ENCODE measurements at regions not wholly inside any gene's neighbourhood (a gene's known extent, or its start where the extent isn't known, plus 50 kb on each side); places are given as distances from the start of the nearest gene placed in this dataset.

DNA sequence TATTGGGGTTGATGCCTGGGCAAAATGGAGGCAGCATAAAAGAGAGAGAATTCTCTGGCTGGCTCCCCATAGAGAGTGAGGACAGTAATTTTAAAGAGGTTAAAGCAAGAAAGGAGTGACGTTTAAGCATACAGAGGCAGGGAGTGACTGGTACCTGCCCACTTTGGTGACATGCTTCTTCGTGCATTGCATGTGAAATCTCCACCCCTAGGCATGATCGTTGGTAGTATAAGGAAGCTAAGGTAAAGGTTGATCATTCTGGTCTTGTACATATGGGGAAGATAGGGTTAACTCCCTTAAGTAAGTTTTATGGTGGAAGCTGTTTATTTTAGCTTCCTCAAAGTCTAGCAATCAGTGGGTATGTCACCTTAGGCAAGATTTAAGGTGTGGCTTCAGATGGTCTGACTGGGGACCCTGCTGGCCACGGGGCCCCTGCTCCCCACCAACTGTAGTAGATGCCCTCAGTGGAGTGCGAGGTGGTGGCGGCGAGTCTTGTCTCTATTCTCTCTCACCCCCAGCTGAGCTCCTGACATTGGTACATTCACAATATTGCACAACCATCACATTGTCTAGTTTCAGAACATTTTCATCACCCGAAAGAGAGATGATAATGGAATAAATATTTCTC lies 797.5 kb upstream of the SPRY2 start:
- no peaks in the 10 kb centered on the region for H3K9me3 ChIP-seq (ENCODE audit: control extremely low read depth in 1 of 5, control insufficient read depth in 4 of 5, insufficient read depth in 2 of 5, low read depth in 1 of 5, low read length in 4 of 5)
- no peak for DNase-seq
- H3K4me1 ChIP-seq (ENCODE audit: control extremely low read depth in 1 of 4, control insufficient read depth in 4 of 4, insufficient read depth in 4 of 4, low read length in 3 of 4): no peaks in the 10 kb centered on the region
- no peaks in the 10 kb centered on the region for H3K36me3 ChIP-seq (ENCODE audit: control insufficient read depth in 4 of 4, insufficient read depth in 4 of 4, low read length in 3 of 4)
- CTCF ChIA-PET: interaction anchor here (0.7 to 1.5 kb wide), 2 partner anchors 9 to 10 kb away, joined by 3 to 4 read pairs; no protein-coding TSS in a partner anchor
- no peaks in the 10 kb centered on the region for H3K27me3 ChIP-seq (replicated peaks in 2 of 5; ENCODE audit: control insufficient read depth in 4 of 5, insufficient read depth in 5 of 5, low read length in 4 of 5)
- H3K4me3 ChIP-seq (ENCODE audit: control insufficient read depth in 1 of 7, extremely low read depth in 1 of 7, insufficient read depth in 4 of 7, low read depth in 2 of 7, low read length in 6 of 7): no peak overlapping the region
- 75% methylated on average over 3 of the region's 8 CpGs for WGBS (ENCODE audit: insufficient coverage)
- H3K27ac ChIP-seq (ENCODE audit: insufficient read depth in 1 of 2, low read depth in 1 of 2, low read length in 2 of 2, poor library complexity in 1 of 2, severe bottlenecking in 2 of 2): no peak overlapping the region
- POLR2A ChIA-PET: no interaction called here

DNA sequence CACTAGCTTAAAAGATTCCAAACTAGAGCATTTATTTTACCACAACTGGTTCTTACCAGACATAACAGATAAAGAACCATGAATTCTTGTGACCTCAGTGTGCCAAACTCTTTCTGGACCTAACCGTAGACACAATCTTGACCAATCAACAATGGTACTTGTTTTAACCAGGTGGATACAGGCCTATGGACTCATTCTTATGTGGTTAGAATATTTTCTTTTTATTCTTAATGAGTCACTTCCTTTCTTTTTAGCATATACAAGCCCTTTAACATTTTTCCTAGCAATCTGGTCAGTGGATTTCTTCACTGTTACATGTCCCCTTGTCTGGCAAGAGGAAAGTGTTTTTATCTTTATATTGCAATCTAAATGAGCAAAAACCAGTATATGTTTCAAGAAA lies 792.1 kb upstream of the SPRY2 start:
- POLR2A ChIA-PET: no interaction called here
- no peak for DNase-seq

DNA sequence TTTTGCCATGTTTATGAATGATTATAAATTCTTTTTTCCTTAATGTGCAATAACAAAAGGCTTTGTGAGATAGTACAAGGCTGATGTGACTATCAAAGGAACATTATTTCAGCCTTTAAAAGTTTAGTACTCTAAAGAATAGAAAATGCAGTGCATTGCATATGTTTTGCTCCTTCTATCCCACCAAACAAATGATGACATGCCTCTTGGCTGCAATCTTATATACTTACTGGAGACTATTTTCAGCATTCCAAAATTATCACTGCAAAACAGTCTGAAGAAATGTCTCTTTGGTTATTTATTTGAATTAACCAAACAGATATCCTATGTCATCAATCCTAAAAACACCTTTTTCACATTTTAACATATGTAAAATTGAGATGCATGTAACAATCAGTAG lies 776.5 kb upstream of the SPRY2 start:
- DNase-seq: no peak
- no peak overlapping the region for H3K27ac ChIP-seq (ENCODE audit: insufficient read depth in 1 of 2, low read depth in 1 of 2, low read length in 2 of 2, poor library complexity in 1 of 2, severe bottlenecking in 2 of 2)
- POLR2A ChIA-PET: no interaction called here

More for the DNA sequence above, 792.1 kb upstream of the SPRY2 start:
- no peak overlapping the region for H3K27ac ChIP-seq (ENCODE audit: insufficient read depth in 1 of 2, low read depth in 1 of 2, low read length in 2 of 2, poor library complexity in 1 of 2, severe bottlenecking in 2 of 2)
- H3K9me3 ChIP-seq (ENCODE audit: control extremely low read depth in 1 of 5, control insufficient read depth in 4 of 5, insufficient read depth in 2 of 5, low read depth in 1 of 5, low read length in 4 of 5): no peaks in the 10 kb centered on the region
- no CpG with 5 or more reads among the region's 1 CpG for WGBS (ENCODE audit: insufficient coverage)
- CTCF ChIA-PET: no interaction called here
- no peaks in the 10 kb centered on the region for H3K36me3 ChIP-seq (ENCODE audit: control insufficient read depth in 4 of 4, insufficient read depth in 4 of 4, low read length in 3 of 4)
- no peaks in the 10 kb centered on the region for H3K27me3 ChIP-seq (replicated peaks in 2 of 5; ENCODE audit: control insufficient read depth in 4 of 5, insufficient read depth in 5 of 5, low read length in 4 of 5)
- no peak overlapping the region for H3K4me3 ChIP-seq (ENCODE audit: control insufficient read depth in 1 of 7, extremely low read depth in 1 of 7, insufficient read depth in 4 of 7, low read depth in 2 of 7, low read length in 6 of 7)
- H3K4me1 ChIP-seq (ENCODE audit: control extremely low read depth in 1 of 4, control insufficient read depth in 4 of 4, insufficient read depth in 4 of 4, low read length in 3 of 4): no peaks in the 10 kb centered on the region

DNA sequence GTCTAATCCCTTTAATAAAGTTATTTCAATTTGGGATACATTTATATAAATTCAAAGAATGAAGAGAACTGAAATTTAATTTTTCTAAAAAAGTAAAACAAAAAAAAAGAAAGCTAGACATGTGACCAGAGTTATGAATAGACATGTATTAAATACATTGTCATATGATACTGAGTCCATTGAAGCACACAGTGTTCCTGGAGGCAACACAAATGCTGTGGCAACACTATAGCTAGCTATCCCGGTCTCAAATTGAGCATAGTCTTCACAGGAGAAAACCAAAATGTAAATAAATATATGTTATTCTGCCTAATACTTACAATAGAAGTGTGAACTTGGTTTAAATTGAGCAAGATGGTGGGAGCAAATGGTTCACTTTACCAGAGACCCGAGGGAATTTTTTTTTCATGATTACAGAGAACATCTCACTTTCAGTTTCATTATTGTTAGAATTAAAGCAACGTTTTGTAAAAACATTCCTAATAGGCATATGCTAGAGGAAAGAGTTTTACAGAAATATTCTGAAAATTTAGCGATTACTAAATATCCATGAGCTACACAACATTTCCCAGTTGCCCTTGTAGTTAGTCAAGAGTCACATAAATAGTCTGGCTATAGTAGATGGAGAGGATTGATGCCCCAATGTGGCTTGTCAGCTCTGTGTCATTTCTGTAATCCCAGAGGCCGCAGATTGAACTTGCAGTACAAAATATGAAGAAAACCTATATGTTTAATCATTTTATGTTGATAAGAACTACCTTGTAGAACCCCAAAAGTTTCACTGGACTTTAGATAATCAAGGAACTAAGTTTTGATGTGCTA lies 775.7 kb upstream of the SPRY2 start:
- H3K27me3 ChIP-seq (replicated peaks in 2 of 5; ENCODE audit: control insufficient read depth in 4 of 5, insufficient read depth in 5 of 5, low read length in 4 of 5): no peaks in the 10 kb centered on the region
- no peaks in the 10 kb centered on the region for H3K36me3 ChIP-seq (ENCODE audit: control insufficient read depth in 4 of 4, insufficient read depth in 4 of 4, low read length in 3 of 4)
- POLR2A ChIA-PET: no interaction called here
- H3K4me1 ChIP-seq (ENCODE audit: control extremely low read depth in 1 of 4, control insufficient read depth in 4 of 4, insufficient read depth in 4 of 4, low read length in 3 of 4): no peaks in the 10 kb centered on the region
- WGBS (ENCODE audit: insufficient coverage): no CpG with 5 or more reads among the region's 5 CpGs
- no peaks in the 10 kb centered on the region for H3K9me3 ChIP-seq (ENCODE audit: control extremely low read depth in 1 of 5, control insufficient read depth in 4 of 5, insufficient read depth in 2 of 5, low read depth in 1 of 5, low read length in 4 of 5)
- no peak overlapping the region for H3K27ac ChIP-seq (ENCODE audit: insufficient read depth in 1 of 2, low read depth in 1 of 2, low read length in 2 of 2, poor library complexity in 1 of 2, severe bottlenecking in 2 of 2)
- CTCF ChIA-PET: no interaction called here
- DNase-seq: no peak
- H3K4me3 ChIP-seq (ENCODE audit: control insufficient read depth in 1 of 7, extremely low read depth in 1 of 7, insufficient read depth in 4 of 7, low read depth in 2 of 7, low read length in 6 of 7): peak overlapping the region in 1 of 7 experiments; percentile 29

More for the DNA sequence above, 776.5 kb upstream of the SPRY2 start:
- Histone ChIP-seq H3K4me1 (ENCODE audit: control extremely low read depth in 1 of 4, control insufficient read depth in 4 of 4, insufficient read depth in 4 of 4, low read length in 3 of 4) (no peaks in the 10 kb centered on the region), H3K36me3 (ENCODE audit: control insufficient read depth in 4 of 4, insufficient read depth in 4 of 4, low read length in 3 of 4) (no peaks in the 10 kb centered on the region), H3K27me3 (replicated peaks in 2 of 5; ENCODE audit: control insufficient read depth in 4 of 5, insufficient read depth in 5 of 5, low read length in 4 of 5) (no peaks in the 10 kb centered on the region), H3K9me3 (ENCODE audit: control extremely low read depth in 1 of 5, control insufficient read depth in 4 of 5, insufficient read depth in 2 of 5, low read depth in 1 of 5, low read length in 4 of 5) (no peaks in the 10 kb centered on the region), H3K4me3 (ENCODE audit: control insufficient read depth in 1 of 7, extremely low read depth in 1 of 7, insufficient read depth in 4 of 7, low read depth in 2 of 7, low read length in 6 of 7) (no peak overlapping the region)
- CTCF ChIA-PET: no interaction called here

DNA sequence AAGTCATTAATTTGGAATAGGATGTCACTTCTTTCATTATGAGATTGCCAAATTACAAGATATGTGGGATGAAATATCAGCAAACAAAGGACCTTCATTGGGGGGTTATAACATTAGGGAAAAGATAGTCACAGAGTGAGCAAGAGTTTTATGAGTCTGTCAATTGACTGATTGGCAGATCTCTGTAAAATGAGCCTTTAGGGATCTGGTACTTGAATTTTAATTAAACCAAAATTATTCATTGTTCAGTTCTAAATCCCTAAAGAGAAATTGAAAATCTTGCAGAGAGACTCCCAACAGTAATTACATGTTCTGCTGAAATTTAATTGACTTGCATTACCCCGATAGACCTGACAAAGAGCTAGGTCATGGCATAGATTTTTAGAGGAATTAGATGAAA lies 768.1 kb upstream of the SPRY2 start:
- H3K27ac ChIP-seq (ENCODE audit: insufficient read depth in 1 of 2, low read depth in 1 of 2, low read length in 2 of 2, poor library complexity in 1 of 2, severe bottlenecking in 2 of 2): no peak overlapping the region
- H3K36me3 ChIP-seq (ENCODE audit: control insufficient read depth in 4 of 4, insufficient read depth in 4 of 4, low read length in 3 of 4): no peaks in the 10 kb centered on the region
- no CpG with 5 or more reads among the region's 1 CpG for WGBS (ENCODE audit: insufficient coverage)
- no peaks in the 10 kb centered on the region for H3K27me3 ChIP-seq (replicated peaks in 2 of 5; ENCODE audit: control insufficient read depth in 4 of 5, insufficient read depth in 5 of 5, low read length in 4 of 5)
- H3K4me3 ChIP-seq (ENCODE audit: control insufficient read depth in 1 of 7, extremely low read depth in 1 of 7, insufficient read depth in 4 of 7, low read depth in 2 of 7, low read length in 6 of 7): no peak overlapping the region
- no peaks in the 10 kb centered on the region for H3K4me1 ChIP-seq (ENCODE audit: control extremely low read depth in 1 of 4, control insufficient read depth in 4 of 4, insufficient read depth in 4 of 4, low read length in 3 of 4)
- no peaks in the 10 kb centered on the region for H3K9me3 ChIP-seq (ENCODE audit: control extremely low read depth in 1 of 5, control insufficient read depth in 4 of 5, insufficient read depth in 2 of 5, low read depth in 1 of 5, low read length in 4 of 5)
- no peak for DNase-seq
- ChIA-PET CTCF (no interaction called here), POLR2A (no interaction called here)

DNA sequence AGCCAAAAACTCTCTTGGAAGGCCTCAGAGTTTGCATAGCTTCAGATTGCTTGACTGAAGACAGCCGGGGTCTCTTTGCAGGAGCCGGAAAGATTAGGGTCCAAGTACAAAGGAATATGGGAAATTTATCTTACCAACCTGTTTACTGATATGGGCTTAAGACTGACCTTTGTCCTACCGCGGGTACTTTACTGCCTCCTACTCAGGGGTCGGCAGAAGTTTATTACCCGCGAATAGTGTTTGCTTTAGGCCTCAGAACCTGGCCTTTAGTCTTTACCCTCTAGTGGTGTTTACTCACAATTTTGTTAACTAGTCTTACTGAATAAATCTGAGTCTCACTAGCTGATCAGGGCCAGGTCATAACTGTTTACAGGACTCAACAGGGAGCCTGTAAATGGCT lies 765.4 kb upstream of the SPRY2 start:
- DNase-seq: no peak
- CTCF ChIA-PET: no interaction called here
- WGBS (ENCODE audit: insufficient coverage): 94% methylated on average over 7 of the region's 7 CpGs
- no peak overlapping the region for H3K27ac ChIP-seq (ENCODE audit: insufficient read depth in 1 of 2, low read depth in 1 of 2, low read length in 2 of 2, poor library complexity in 1 of 2, severe bottlenecking in 2 of 2)
- no peaks in the 10 kb centered on the region for H3K36me3 ChIP-seq (ENCODE audit: control insufficient read depth in 4 of 4, insufficient read depth in 4 of 4, low read length in 3 of 4)
- POLR2A ChIA-PET: no interaction called here
- no peaks in the 10 kb centered on the region for H3K9me3 ChIP-seq (ENCODE audit: control extremely low read depth in 1 of 5, control insufficient read depth in 4 of 5, insufficient read depth in 2 of 5, low read depth in 1 of 5, low read length in 4 of 5)
- no peak overlapping the region for H3K4me3 ChIP-seq (ENCODE audit: control insufficient read depth in 1 of 7, extremely low read depth in 1 of 7, insufficient read depth in 4 of 7, low read depth in 2 of 7, low read length in 6 of 7)
- H3K27me3 ChIP-seq (replicated peaks in 2 of 5; ENCODE audit: control insufficient read depth in 4 of 5, insufficient read depth in 5 of 5, low read length in 4 of 5): no peaks in the 10 kb centered on the region
- no peaks in the 10 kb centered on the region for H3K4me1 ChIP-seq (ENCODE audit: control extremely low read depth in 1 of 4, control insufficient read depth in 4 of 4, insufficient read depth in 4 of 4, low read length in 3 of 4)

DNA sequence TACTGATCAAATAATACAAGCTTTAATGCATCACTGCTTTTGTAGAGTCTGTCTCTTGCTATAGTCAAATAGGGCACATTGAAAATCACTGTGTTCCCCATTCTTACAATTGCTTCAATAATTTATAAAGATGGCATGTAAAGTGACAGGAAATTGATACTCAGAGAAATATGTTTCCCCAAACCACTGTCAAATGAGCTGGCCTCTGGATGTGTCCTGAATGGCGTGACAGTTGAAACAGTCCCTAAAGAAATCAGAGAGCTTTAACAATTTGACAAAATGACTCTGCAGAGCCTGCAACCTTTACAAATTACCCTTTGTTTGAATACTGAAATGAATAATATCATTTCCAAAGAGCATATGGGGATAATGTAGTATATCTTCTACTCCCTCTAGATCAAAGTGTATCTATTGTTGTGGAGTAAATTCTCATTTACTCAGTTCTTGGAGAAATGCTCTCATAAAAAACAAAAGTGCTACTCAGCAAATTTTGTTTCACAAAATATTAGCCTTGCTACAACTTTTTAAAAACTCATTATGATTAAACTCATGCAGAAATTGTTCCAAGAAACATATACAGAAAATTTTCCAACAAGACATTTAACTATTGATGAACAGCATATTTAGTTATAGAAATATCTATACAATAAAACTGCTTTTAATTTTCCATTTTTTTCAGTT lies 763.2 kb upstream of the SPRY2 start:
- CTCF ChIA-PET: no interaction called here
- POLR2A ChIA-PET: no interaction called here
- Histone ChIP-seq H3K27ac (ENCODE audit: insufficient read depth in 1 of 2, low read depth in 1 of 2, low read length in 2 of 2, poor library complexity in 1 of 2, severe bottlenecking in 2 of 2) (no peak overlapping the region), H3K9me3 (ENCODE audit: control extremely low read depth in 1 of 5, control insufficient read depth in 4 of 5, insufficient read depth in 2 of 5, low read depth in 1 of 5, low read length in 4 of 5) (no peaks in the 10 kb centered on the region), H3K4me3 (ENCODE audit: control insufficient read depth in 1 of 7, extremely low read depth in 1 of 7, insufficient read depth in 4 of 7, low read depth in 2 of 7, low read length in 6 of 7) (no peak overlapping the region), H3K4me1 (ENCODE audit: control extremely low read depth in 1 of 4, control insufficient read depth in 4 of 4, insufficient read depth in 4 of 4, low read length in 3 of 4) (no peaks in the 10 kb centered on the region), H3K36me3 (ENCODE audit: control insufficient read depth in 4 of 4, insufficient read depth in 4 of 4, low read length in 3 of 4) (no peaks in the 10 kb centered on the region), H3K27me3 (replicated peaks in 2 of 5; ENCODE audit: control insufficient read depth in 4 of 5, insufficient read depth in 5 of 5, low read length in 4 of 5) (no peaks in the 10 kb centered on the region)
- WGBS (ENCODE audit: insufficient coverage): 60% methylated on average over 1 of the region's 1 CpG
- no peak for DNase-seq

All from common myeloid progenitor, CD34-positive (primary cell).